ENCODE measurements at regions not wholly inside any gene's neighbourhood (a gene's known extent, or its start where the extent isn't known, plus 50 kb on each side); places are given as distances from the start of the nearest gene placed in this dataset.

DNA sequence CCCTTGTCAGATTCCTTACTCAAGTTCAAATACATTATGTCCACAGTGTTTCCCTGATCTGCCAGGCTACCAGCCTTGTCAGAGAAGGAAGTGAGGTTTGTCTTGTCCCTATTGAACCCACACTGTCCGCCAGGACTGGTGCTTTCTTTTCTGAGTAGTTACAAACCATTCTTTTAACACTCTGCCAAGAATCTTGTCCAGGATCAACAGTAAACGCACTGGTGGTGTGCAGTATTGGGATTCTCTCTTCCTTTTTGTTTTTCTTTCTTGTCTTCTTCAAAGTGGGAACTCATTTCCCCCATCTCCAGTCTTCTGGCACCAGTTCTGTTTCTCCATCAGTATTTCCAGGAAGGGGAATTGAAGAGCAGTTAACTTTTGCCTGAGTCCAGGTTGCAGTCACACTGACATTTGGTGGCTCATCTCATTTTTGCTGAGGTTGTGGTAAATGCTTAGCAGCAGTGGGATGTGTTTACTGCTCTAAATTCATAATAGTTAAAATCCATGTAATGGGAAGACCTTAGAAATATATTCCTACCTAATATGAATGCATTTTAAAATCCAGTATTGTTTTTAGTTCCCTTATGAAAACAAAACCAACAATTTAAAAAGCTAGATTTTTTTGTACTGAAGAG is 295.3 kb downstream of the PRL start:
- TF ChIP-seq, protein P1, sequence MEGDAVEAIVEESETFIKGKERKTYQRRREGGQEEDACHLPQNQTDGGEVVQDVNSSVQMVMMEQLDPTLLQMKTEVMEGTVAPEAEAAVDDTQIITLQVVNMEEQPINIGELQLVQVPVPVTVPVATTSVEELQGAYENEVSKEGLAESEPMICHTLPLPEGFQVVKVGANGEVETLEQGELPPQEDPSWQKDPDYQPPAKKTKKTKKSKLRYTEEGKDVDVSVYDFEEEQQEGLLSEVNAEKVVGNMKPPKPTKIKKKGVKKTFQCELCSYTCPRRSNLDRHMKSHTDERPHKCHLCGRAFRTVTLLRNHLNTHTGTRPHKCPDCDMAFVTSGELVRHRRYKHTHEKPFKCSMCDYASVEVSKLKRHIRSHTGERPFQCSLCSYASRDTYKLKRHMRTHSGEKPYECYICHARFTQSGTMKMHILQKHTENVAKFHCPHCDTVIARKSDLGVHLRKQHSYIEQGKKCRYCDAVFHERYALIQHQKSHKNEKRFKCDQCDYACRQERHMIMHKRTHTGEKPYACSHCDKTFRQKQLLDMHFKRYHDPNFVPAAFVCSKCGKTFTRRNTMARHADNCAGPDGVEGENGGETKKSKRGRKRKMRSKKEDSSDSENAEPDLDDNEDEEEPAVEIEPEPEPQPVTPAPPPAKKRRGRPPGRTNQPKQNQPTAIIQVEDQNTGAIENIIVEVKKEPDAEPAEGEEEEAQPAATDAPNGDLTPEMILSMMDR (conservative IDR thresholded peaks at IDR 0.05; ENCODE audit: low read length), result no peak
- no peak for TF ChIP-seq EZH2phosphoT487 (IDR thresholded peaks at IDR 0.05; ENCODE audit: borderline replicate concordance)

Measured in Loucy (cell line).